Parathyroid adenoma (tissue), 2 donors: ENCODE measurements at regions not wholly inside any gene's neighbourhood (a gene's known extent, or its start where the extent isn't known, plus 50 kb on each side); places are given as distances from the start of the nearest gene placed in this dataset.

Source experiments
- H2AFZ ChIP-seq: fragments of 300-600 bp; sonication (generic); one replicate; pipeline ENCODE4 v1.7.0; 2017; ENCODE audit warnings: antibody characterized with exemption, mild to moderate bottlenecking
- H3K27ac ChIP-seq: fragments of 300-600 bp; sonication (generic); one replicate; pipeline ENCODE4 v1.7.0; 2017
- H3K27me3 ChIP-seq: fragments of 300-600 bp; sonication (generic); one replicate; pipeline ENCODE4 v1.7.0; 2017; ENCODE audit warnings: low read length; ENCODE audit not compliant: control insufficient read depth, insufficient read depth
- H3K36me3 ChIP-seq: fragments of 300-600 bp; sonication (generic); one replicate; pipeline ENCODE4 v1.7.0; 2017; ENCODE audit warnings: low read length; ENCODE audit not compliant: control insufficient read depth, insufficient read depth
- H3K4me1 ChIP-seq: fragments of 300-600 bp; sonication (generic); one replicate; pipeline ENCODE4 v1.7.0; 2017; ENCODE audit warnings: control low read depth
- H3K4me2 ChIP-seq: fragments of 300-600 bp; sonication (generic); one replicate; pipeline ENCODE4 v1.7.0; 2017; ENCODE audit warnings: low read length
- H3K4me3 ChIP-seq: fragments of 300-600 bp; sonication (generic); one replicate; pipeline ENCODE4 v1.7.0; 2017; ENCODE audit warnings: low read depth, low read length
- H3K79me2 ChIP-seq: fragments of 300-600 bp; sonication (generic); one replicate; pipeline ENCODE4 v1.7.0; 2017; ENCODE audit warnings: control low read depth
- H3K9ac ChIP-seq: fragments of 300-600 bp; sonication (generic); one replicate; pipeline ENCODE4 v1.7.0; 2017; ENCODE audit warnings: mild to moderate bottlenecking
- H3K9me3 ChIP-seq: fragments of 300-600 bp; sonication (generic); one replicate; pipeline ENCODE4 v1.7.0; 2017; ENCODE audit warnings: low read length; ENCODE audit not compliant: control insufficient read depth
- CTCF ChIP-seq: fragments of 300-600 bp; sonication (generic); IDR thresholded peaks from one replicate; pipeline ENCODE4 v1.7.0; 2017; ENCODE audit warnings: antibody characterized with exemption, mild to moderate bottlenecking
- donor health status: primary hyperparathyroidism.

GRCh38 chr6:23672737-23673136 is 453.3 kb upstream of the NRSN1 start:
- Histone ChIP-seq H3K4me2 (no peak overlapping the region), H3K4me1 (no peaks in the 10 kb centered on the region), H3K4me3 (no peak overlapping the region), H3K79me2 (no peaks in the 10 kb centered on the region), H3K27ac (no peak overlapping the region), H3K9ac (no peak overlapping the region), H2AFZ (no peak overlapping the region), H3K9me3 (peaks cover 8% of the 10 kb centered on the region), H3K36me3 (no peaks in the 10 kb centered on the region), H3K27me3 (no peaks in the 10 kb centered on the region)
- no peak for TF ChIP-seq CTCF

GRCh38 chr6:23678626-23679025 is 447.4 kb upstream of the NRSN1 start:
- no peak overlapping the region for H3K9ac ChIP-seq
- no peak for TF ChIP-seq CTCF
- no peaks in the 10 kb centered on the region for H3K4me1 ChIP-seq

GRCh38 chr6:23681743-23682142 is 444.3 kb upstream of the NRSN1 start:
- Histone ChIP-seq H2AFZ (peak overlapping the region; percentile 14), H3K79me2 (no peaks in the 10 kb centered on the region), H3K4me1 (no peaks in the 10 kb centered on the region), H3K27me3 (no peaks in the 10 kb centered on the region), H3K4me2 (no peak overlapping the region), H3K27ac (no peak overlapping the region), H3K9me3 (no peaks in the 10 kb centered on the region), H3K36me3 (no peaks in the 10 kb centered on the region), H3K4me3 (no peak overlapping the region), H3K9ac (no peak overlapping the region)
- TF ChIP-seq CTCF: no peak

More at GRCh38 chr6:23678626-23679025, 447.4 kb upstream of the NRSN1 start:
- no peaks in the 10 kb centered on the region for H3K79me2 ChIP-seq
- no peaks in the 10 kb centered on the region for H3K27me3 ChIP-seq
- no peaks in the 10 kb centered on the region for H3K36me3 ChIP-seq
- no peak overlapping the region for H3K4me3 ChIP-seq
- no peak overlapping the region for H3K27ac ChIP-seq
- no peak overlapping the region for H2AFZ ChIP-seq
- no peak overlapping the region for H3K4me2 ChIP-seq
- H3K9me3 ChIP-seq: no peaks in the 10 kb centered on the region

GRCh38 chr6:23688650-23689049 is 437.4 kb upstream of the NRSN1 start:
- H3K9ac ChIP-seq: no peak overlapping the region
- TF ChIP-seq CTCF: no peak
- H3K27me3 ChIP-seq: no peaks in the 10 kb centered on the region
- H2AFZ ChIP-seq: no peak overlapping the region
- no peak overlapping the region for H3K4me2 ChIP-seq
- no peaks in the 10 kb centered on the region for H3K36me3 ChIP-seq
- H3K4me1 ChIP-seq: peaks cover 11% of the 10 kb centered on the region
- no peak overlapping the region for H3K4me3 ChIP-seq
- H3K79me2 ChIP-seq: no peaks in the 10 kb centered on the region
- H3K27ac ChIP-seq: no peak overlapping the region
- H3K9me3 ChIP-seq: no peaks in the 10 kb centered on the region

- H3K4me3 ChIP-seq: no peak overlapping the region
- H3K9me3 ChIP-seq: no peaks in the 10 kb centered on the region
- no peaks in the 10 kb centered on the region for H3K27me3 ChIP-seq
- H3K9ac ChIP-seq: no peak overlapping the region
- TF ChIP-seq CTCF: no peak
- peaks cover 11% of the 10 kb centered on the region for H3K4me1 ChIP-seq
- H3K4me2 ChIP-seq: no peak overlapping the region
- H3K36me3 ChIP-seq: no peaks in the 10 kb centered on the region
- H3K27ac ChIP-seq: no peak overlapping the region
- peak overlapping the region; percentile 10 for H2AFZ ChIP-seq
- H3K79me2 ChIP-seq: no peaks in the 10 kb centered on the region
Measured at GRCh38 chr6:23690453-23691049, 435.5 kb upstream of the NRSN1 start.
